HL-60/S4 treated with retinoic acid at 250 ng/mL for 4 days and 3 days (cell line): ENCODE measurements at regions not wholly inside any gene's neighbourhood (a gene's known extent, or its start where the extent isn't known, plus 50 kb on each side); places are given as distances from the start of the nearest gene placed in this dataset.
"Not testable (repeated sequence)": the region's sequence is repeated elsewhere in the genome, so short reads cannot be mapped to it uniquely, and the experiment has no call there.

Experiments
- in situ Hi-C: fragments of 300-500 bp; cut with MboI; formaldehyde crosslinking; loops from 2 replicates; pipeline ENCODE4 v1.7.0; 2022; ENCODE audit warnings: low sequenced_read_pairs

- in situ Hi-C loops, result no loop called here
Observed at GRCh38 chr2:66110608-66111007, 324.3 kb upstream of the MEIS1 start.

- in situ Hi-C loops, result no loop called here
Observed at GRCh38 chr2:66110086-66110485, 324.8 kb upstream of the MEIS1 start.

GRCh38 chr2:66109419-66109818 lies 325.5 kb upstream of the MEIS1 start:
- in situ Hi-C loops, result no loop called here

GRCh38 chr2:66105066-66105753 lies 329.7 kb upstream of the MEIS1 start:
- in situ Hi-C loops, result no loop called here

GRCh38 chr2:66103581-66103980 lies 331.3 kb upstream of the MEIS1 start:
- in situ Hi-C loops, result no loop called here

- in situ Hi-C loops, result no loop called here
Observed at GRCh38 chr2:66101206-66101605, 333.7 kb upstream of the MEIS1 start.

- in situ Hi-C loops, result no loop called here
Observed at GRCh38 chr2:66095820-66096345, 339.0 kb upstream of the MEIS1 start.

GRCh38 chr2:66094689-66095088 lies 340.2 kb upstream of the MEIS1 start:
- in situ Hi-C loops, result not testable (repeated sequence)

GRCh38 chr2:66093371-66093770 lies 341.6 kb upstream of the MEIS1 start:
- in situ Hi-C loops, result no loop called here

- in situ Hi-C loops, result no loop called here
Observed at GRCh38 chr2:66084948-66085590, 349.9 kb upstream of the MEIS1 start.

- in situ Hi-C loops, result no loop called here
Observed at GRCh38 chr2:66082581-66082980, 352.3 kb upstream of the MEIS1 start.

GRCh38 chr2:66080127-66080526 lies 354.8 kb upstream of the MEIS1 start:
- in situ Hi-C loops, result no loop called here

GRCh38 chr2:66073172-66073571 lies 361.8 kb upstream of the MEIS1 start:
- in situ Hi-C loops, result no loop called here

- in situ Hi-C loops, result no loop called here
Observed at GRCh38 chr2:66070721-66071602, 364.0 kb upstream of the MEIS1 start.

- in situ Hi-C loops, result no loop called here
Observed at GRCh38 chr2:66069937-66070720, 364.8 kb upstream of the MEIS1 start.

- in situ Hi-C loops, result no loop called here
Observed at GRCh38 chr2:66066032-66066431, 368.9 kb upstream of the MEIS1 start.

- in situ Hi-C loops, result no loop called here
Observed at GRCh38 chr2:66059332-66059731, 375.6 kb upstream of the MEIS1 start.

GRCh38 chr2:66058675-66059074 lies 376.2 kb upstream of the MEIS1 start:
- in situ Hi-C loops, result no loop called here

- in situ Hi-C loops, result no loop called here
Observed at GRCh38 chr2:66057844-66058243, 377.1 kb upstream of the MEIS1 start.

- in situ Hi-C loops, result no loop called here
Observed at GRCh38 chr2:66050392-66050791, 384.5 kb upstream of the MEIS1 start.

- in situ Hi-C loops, result no loop called here
Observed at GRCh38 chr2:66048667-66049066, 386.3 kb upstream of the MEIS1 start.
